ENCODE measurements at regions not wholly inside any gene's neighbourhood (a gene's known extent, or its start where the extent isn't known, plus 50 kb on each side); places are given as distances from the start of the nearest gene placed in this dataset.

- DNase-seq (ENCODE audit: low read depth, low spot score) (no peak), FAIRE-seq (no peak)
- intact Hi-C loops (cut with micrococcal nuclease), result no loop called here
These were observed 160.6 kb upstream of the ADO start for GRCh38 chr10:62643606-62644587.

GRCh38 chr10:62647375-62648092 is 157.0 kb upstream of the ADO start:
- Histone ChIP-seq H3K9ac (replicated peaks; ENCODE audit: extremely low read depth, insufficient read depth, low read length) (no peak overlapping the region), H2AFZ (ENCODE audit: low read depth, low read length) (no peak overlapping the region), H3K9me3 (replicated peaks; ENCODE audit: control insufficient read depth, insufficient read depth, low read length) (no peaks in the 10 kb centered on the region), H3K9me1 (replicated peaks; ENCODE audit: control insufficient read depth, extremely low read depth, insufficient read depth, low read length) (no peaks in the 10 kb centered on the region), H3K36me3 (ENCODE audit: control insufficient read depth in 2 of 2, extremely low read depth in 1 of 2, insufficient read depth in 2 of 2, low read length in 2 of 2) (no peaks in the 10 kb centered on the region), H3K4me2 (ENCODE audit: insufficient read depth, low read length) (no peak overlapping the region), H3K27me3 (ENCODE audit: control insufficient read depth in 2 of 2, insufficient read depth in 2 of 2, low read length in 2 of 2) (no peaks in the 10 kb centered on the region), H3K27ac (ENCODE audit: insufficient read depth, low read depth, low read length) (no peak overlapping the region), H3K4me3 (replicated peaks in 1 of 3; ENCODE audit: insufficient read depth in 1 of 3, low read depth in 1 of 3, low read length in 3 of 3) (no peak overlapping the region), H4K20me1 (replicated peaks; ENCODE audit: control insufficient read depth, extremely low read depth, insufficient read depth, low read length) (no peaks in the 10 kb centered on the region), H3K4me1 (ENCODE audit: control insufficient read depth, extremely low read depth, insufficient read depth, low read length) (peaks cover 5% of the 10 kb centered on the region), H3K79me2 (ENCODE audit: control insufficient read depth, insufficient read depth, low read length) (no peaks in the 10 kb centered on the region)
- FAIRE-seq (no peak), DNase-seq (ENCODE audit: low read depth, low spot score) (no peak)
- intact Hi-C loops (cut with micrococcal nuclease), result no loop called here
- TF ChIP-seq FOS (IDR thresholded peaks at IDR 0.05; ENCODE audit: borderline replicate concordance, insufficient read depth, low read length) (peak; percentile 8), EZH2 (IDR thresholded peaks at IDR 0.05; ENCODE audit: borderline replicate concordance, low read depth, low read length, severe bottlenecking) (no peak), CTCF (IDR thresholded peaks at IDR 0.05; ENCODE audit: extremely low read depth in 1 of 2, insufficient read depth in 1 of 2, low read depth in 1 of 2, low read length in 2 of 2) (no peak), GATA2 (IDR thresholded peaks at IDR 0.05; ENCODE audit: insufficient read depth, insufficient read length, low read depth, low read length) (peak; percentile 83)
- POLR2A ChIA-PET, result no interaction called here
- no TSS peak for BruUV-seq (replicated peaks)
- dilution Hi-C loops (cut with MboI; ENCODE audit: extremely low pct_ligation_motif_present, low sequenced_read_pairs), result no loop called here
- CTCF ChIA-PET, result interaction anchor here (1.2 kb wide), 1 partner anchor 32 kb away, joined by 3 read pairs; no protein-coding TSS in a partner anchor

More at GRCh38 chr10:62643606-62644587, 160.6 kb upstream of the ADO start:
- ChIA-PET POLR2A (no interaction called here), CTCF (interaction anchor here (1.0 kb wide), 1 partner anchor 174 kb away, joined by 3 read pairs; no protein-coding TSS in a partner anchor)
- Histone ChIP-seq H3K4me3 (replicated peaks in 1 of 3; ENCODE audit: insufficient read depth in 1 of 3, low read depth in 1 of 3, low read length in 3 of 3) (no peak overlapping the region), H3K36me3 (ENCODE audit: control insufficient read depth in 2 of 2, extremely low read depth in 1 of 2, insufficient read depth in 2 of 2, low read length in 2 of 2) (no peaks in the 10 kb centered on the region), H3K79me2 (ENCODE audit: control insufficient read depth, insufficient read depth, low read length) (no peaks in the 10 kb centered on the region), H3K4me1 (ENCODE audit: control insufficient read depth, extremely low read depth, insufficient read depth, low read length) (peaks cover 5% of the 10 kb centered on the region), H3K9me1 (replicated peaks; ENCODE audit: control insufficient read depth, extremely low read depth, insufficient read depth, low read length) (no peaks in the 10 kb centered on the region), H3K9me3 (replicated peaks; ENCODE audit: control insufficient read depth, insufficient read depth, low read length) (no peaks in the 10 kb centered on the region), H3K4me2 (ENCODE audit: insufficient read depth, low read length) (no peak overlapping the region), H3K27me3 (ENCODE audit: control insufficient read depth in 2 of 2, insufficient read depth in 2 of 2, low read length in 2 of 2) (no peaks in the 10 kb centered on the region), H3K27ac (ENCODE audit: insufficient read depth, low read depth, low read length) (no peak overlapping the region), H2AFZ (ENCODE audit: low read depth, low read length) (no peak overlapping the region), H3K9ac (replicated peaks; ENCODE audit: extremely low read depth, insufficient read depth, low read length) (no peak overlapping the region), H4K20me1 (replicated peaks; ENCODE audit: control insufficient read depth, extremely low read depth, insufficient read depth, low read length) (no peaks in the 10 kb centered on the region)
- BruUV-seq (replicated peaks), result no TSS peak
- no peak for TF ChIP-seq POLR2A (IDR thresholded peaks at IDR 0.05; ENCODE audit: low read depth, low read length)
- no peak for TF ChIP-seq GATA2 (IDR thresholded peaks at IDR 0.05; ENCODE audit: insufficient read depth, insufficient read length, low read depth, low read length)
- no peak for TF ChIP-seq FOS (IDR thresholded peaks at IDR 0.05; ENCODE audit: borderline replicate concordance, insufficient read depth, low read length)
- dilution Hi-C loops (cut with MboI; ENCODE audit: extremely low pct_ligation_motif_present, low sequenced_read_pairs), result no loop called here
